ENCODE measurements at regions not wholly inside any gene's neighbourhood (a gene's known extent, or its start where the extent isn't known, plus 50 kb on each side); places are given as distances from the start of the nearest gene placed in this dataset.

- TF ChIP-seq POLR2A (IDR thresholded peaks at IDR 0.05) = no peak
- no peak for TF ChIP-seq CTCF (IDR thresholded peaks at IDR 0.05)
Measured at GRCh38 chr7:85714043-85714578, 527.3 kb upstream of the SEMA3D start.

Measured in heart left ventricle (tissue), 13 donors.